PC-3 (cell line): ENCODE measurements at regions not wholly inside any gene's neighbourhood (a gene's known extent, or its start where the extent isn't known, plus 50 kb on each side); places are given as distances from the start of the nearest gene placed in this dataset.
"Not testable (repeated sequence)": the region's sequence is repeated elsewhere in the genome, so short reads cannot be mapped to it uniquely, and the experiment has no call there.

Source experiments
- ATAC-seq: fragments of 200-7000 bp; cut with Tn5 transposase; 2 replicates; pipeline ENCODE4 v1.9.1; 2020; ENCODE audit warnings: mild to moderate bottlenecking, moderate library complexity
- BruUV-seq: library from RNA; stranded (reverse); fragments of 400-500 nt; replicated peaks from 2 replicates; lab custom pipeline; 2021; lab: Mats Ljungman, UMichigan
- CTCF ChIA-PET: fragments of 300-600 bp; sonication (Branson Sonifier 250); formaldehyde crosslinking; loops from one replicate; lab custom pipeline; 2022; ENCODE audit warnings: antibody characterized with exemption; lab: Charles Lee
- POLR2A ChIA-PET: fragments of 300-600 bp; sonication (Branson Sonifier 250); formaldehyde crosslinking; loops from one replicate; lab custom pipeline; 2022; ENCODE audit warnings: antibody characterized with exemption; ENCODE audit not compliant: unreplicated experiment; lab: Charles Lee
- DNase-seq: peaks from one replicate; pipeline ENCODE4 v3.0.0-alpha.2; 2015
- H2AFZ ChIP-seq: fragments of 300-600 bp; sonication (generic); 2 replicates; pipeline ENCODE4 v1.6.0; 2016; ENCODE audit warnings: antibody characterized with exemption, low read length
- H3F3A ChIP-seq: fragments of 300-600 bp; sonication (generic); one replicate; pipeline ENCODE4 v1.6.0; 2017; ENCODE audit warnings: antibody characterized with exemption, low read length, control low read depth, mild to moderate bottlenecking; ENCODE audit not compliant: unreplicated experiment
- H3K27ac ChIP-seq: fragments of 300-600 bp; sonication (generic); 2 replicates; pipeline ENCODE4 v1.5.1; 2016; ENCODE audit warnings: mild to moderate bottlenecking, low read length
- H3K27me3 ChIP-seq: fragments of 300-600 bp; sonication (generic); 2 replicates; pipeline ENCODE4 v1.6.1; 2016; ENCODE audit warnings: low read length, mixed read lengths
- H3K36me3 ChIP-seq: fragments of 300-600 bp; sonication (generic); 2 replicates; pipeline ENCODE4 v1.6.1; 2016; ENCODE audit warnings: low read depth, mixed run types, low read length, mixed read lengths
- H3K4me1 ChIP-seq: fragments of 300-600 bp; sonication (generic); 2 replicates; pipeline ENCODE4 v1.5.1; 2016; ENCODE audit warnings: low read length; ENCODE audit not compliant: insufficient read depth
- H3K4me2 ChIP-seq: fragments of 300-600 bp; sonication (generic); 2 replicates; pipeline ENCODE4 v1.6.0; 2016; ENCODE audit warnings: low read length
- H3K4me3 ChIP-seq: fragments of 300-600 bp; sonication (generic); 2 replicates; pipeline ENCODE4 v1.5.1; 2016; ENCODE audit warnings: mild to moderate bottlenecking, low read length, mixed read lengths
- H3K79me2 ChIP-seq: fragments of 300-600 bp; sonication (generic); 2 replicates; pipeline ENCODE4 v1.6.1; 2017; ENCODE audit warnings: low read length, mixed read lengths
- H3K9ac ChIP-seq: fragments of 300-600 bp; sonication (generic); 2 replicates; pipeline ENCODE4 v1.6.0; 2016; ENCODE audit warnings: mild to moderate bottlenecking, low read length
- H3K9me2 ChIP-seq: fragments of 300-600 bp; sonication (generic); replicated peaks from 2 replicates; pipeline ENCODE4 v1.6.1; 2016; ENCODE audit warnings: mixed run types, low read length, mixed read lengths
- H3K9me3 ChIP-seq: fragments of 300-600 bp; sonication (generic); 2 replicates; pipeline ENCODE4 v1.6.1; 2016; ENCODE audit warnings: low read length, mixed read lengths
- H4K20me1 ChIP-seq: fragments of 300-600 bp; sonication (generic); 2 replicates; pipeline ENCODE4 v1.6.1; 2016; ENCODE audit warnings: low read length, mixed read lengths
- EZH2 ChIP-seq: fragments of 300-600 bp; sonication (generic); IDR thresholded peaks from one replicate; pipeline ENCODE4 v1.6.1; 2017; ENCODE audit warnings: antibody characterized with exemption, mild to moderate bottlenecking, low read length; ENCODE audit not compliant: unreplicated experiment
- EZH2phosphoT487 ChIP-seq: fragments of 300-600 bp; sonication (generic); IDR thresholded peaks from 2 replicates; pipeline ENCODE4 v1.6.1; 2018; ENCODE audit warnings: mild to moderate bottlenecking, antibody characterized with exemption, low read length, borderline replicate concordance
- intact Hi-C: fragments of 100-400 bp; cut with micrococcal nuclease; formaldehyde crosslinking; loops from 2 replicates; pipeline ENCODE4 v1.9.0; 2023
- TF ChIP-seq, protein P1 (sequence below): fragments of 300-600 bp; sonication (generic); conservative IDR thresholded peaks from 2 replicates; pipeline ENCODE4 v1.5.1; 2017; ENCODE audit warnings: antibody characterized with exemption, low read depth, mild to moderate bottlenecking, low read length

DNA sequence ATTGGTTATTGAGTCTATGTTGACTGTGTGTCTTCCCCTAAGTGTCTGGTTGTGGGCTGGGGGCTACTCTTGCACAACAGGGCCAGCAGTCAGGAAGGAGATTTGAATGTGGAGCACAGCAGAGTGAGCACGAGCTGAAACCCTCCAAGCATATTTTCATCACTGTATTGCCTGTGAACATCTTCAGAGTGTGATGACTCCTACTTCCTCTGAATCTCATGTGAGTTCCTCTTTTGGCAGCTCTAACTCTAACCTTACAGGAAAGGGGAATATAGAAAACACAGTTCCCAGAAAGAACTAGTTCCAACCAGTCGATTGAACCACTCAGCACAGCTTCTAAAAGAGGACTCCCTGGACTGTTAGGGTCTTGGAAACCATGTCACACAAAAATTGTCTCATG lies 211.6 kb downstream of the RAP2B start:
- no TSS peak for BruUV-seq
- intact Hi-C loops: no loop called here
- no peak for ATAC-seq
- Histone ChIP-seq H2AFZ (no peak overlapping the region), H3K9ac (no peak overlapping the region), H3K9me3 (no peaks in the 10 kb centered on the region), H3K36me3 (no peaks in the 10 kb centered on the region), H3K27ac (no peak overlapping the region), H3K9me2 (no peaks in the 10 kb centered on the region), H3K4me2 (no peak overlapping the region), H3K79me2 (no peaks in the 10 kb centered on the region), H3K27me3 (no peaks in the 10 kb centered on the region), H4K20me1 (no peaks in the 10 kb centered on the region), H3K4me3 (no peak overlapping the region), H3K4me1 (no peaks in the 10 kb centered on the region), H3F3A (no peaks in the 10 kb centered on the region)
- no peak for TF ChIP-seq EZH2
- TF ChIP-seq, protein P1, sequence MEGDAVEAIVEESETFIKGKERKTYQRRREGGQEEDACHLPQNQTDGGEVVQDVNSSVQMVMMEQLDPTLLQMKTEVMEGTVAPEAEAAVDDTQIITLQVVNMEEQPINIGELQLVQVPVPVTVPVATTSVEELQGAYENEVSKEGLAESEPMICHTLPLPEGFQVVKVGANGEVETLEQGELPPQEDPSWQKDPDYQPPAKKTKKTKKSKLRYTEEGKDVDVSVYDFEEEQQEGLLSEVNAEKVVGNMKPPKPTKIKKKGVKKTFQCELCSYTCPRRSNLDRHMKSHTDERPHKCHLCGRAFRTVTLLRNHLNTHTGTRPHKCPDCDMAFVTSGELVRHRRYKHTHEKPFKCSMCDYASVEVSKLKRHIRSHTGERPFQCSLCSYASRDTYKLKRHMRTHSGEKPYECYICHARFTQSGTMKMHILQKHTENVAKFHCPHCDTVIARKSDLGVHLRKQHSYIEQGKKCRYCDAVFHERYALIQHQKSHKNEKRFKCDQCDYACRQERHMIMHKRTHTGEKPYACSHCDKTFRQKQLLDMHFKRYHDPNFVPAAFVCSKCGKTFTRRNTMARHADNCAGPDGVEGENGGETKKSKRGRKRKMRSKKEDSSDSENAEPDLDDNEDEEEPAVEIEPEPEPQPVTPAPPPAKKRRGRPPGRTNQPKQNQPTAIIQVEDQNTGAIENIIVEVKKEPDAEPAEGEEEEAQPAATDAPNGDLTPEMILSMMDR: no peak
- no peak for TF ChIP-seq EZH2phosphoT487
- ChIA-PET CTCF (no interaction called here), POLR2A (no interaction called here)
- DNase-seq: no peak

- H3K9me3 ChIP-seq, BruUV-seq, H3K79me2 ChIP-seq, H3K4me2 ChIP-seq, DNase-seq, CTCF ChIA-PET, H3K27ac ChIP-seq, H3K27me3 ChIP-seq, H4K20me1 ChIP-seq, H3K36me3 ChIP-seq, H2AFZ ChIP-seq, H3K9me2 ChIP-seq, POLR2A ChIA-PET, H3F3A ChIP-seq, H3K4me1 ChIP-seq, H3K9ac ChIP-seq, H3K4me3 ChIP-seq, ATAC-seq: not testable (repeated sequence)
- intact Hi-C loops: loop anchor here (5.0 kb wide), 1 partner anchor 519 kb away; no protein-coding TSS in a partner anchor
Measured at GRCh38 chr3:153378366-153378765, 216.3 kb downstream of the RAP2B start.

GRCh38 chr3:153379516-153379915 lies 217.5 kb downstream of the RAP2B start:
- CTCF ChIA-PET: no interaction called here
- no peak overlapping the region for H2AFZ ChIP-seq

More at GRCh38 chr3:153379516-153379915, 217.5 kb downstream of the RAP2B start:
- Histone ChIP-seq H3F3A (no peaks in the 10 kb centered on the region), H3K36me3 (no peaks in the 10 kb centered on the region), H3K9me3 (no peaks in the 10 kb centered on the region), H4K20me1 (no peaks in the 10 kb centered on the region), H3K4me1 (no peaks in the 10 kb centered on the region), H3K4me2 (no peak overlapping the region), H3K27me3 (no peaks in the 10 kb centered on the region), H3K79me2 (no peaks in the 10 kb centered on the region), H3K9ac (no peak overlapping the region), H3K27ac (no peak overlapping the region), H3K4me3 (no peak overlapping the region), H3K9me2 (no peaks in the 10 kb centered on the region)
- intact Hi-C loops: loop anchor here (5.0 kb wide), 1 partner anchor 518 kb away; no protein-coding TSS in a partner anchor
- DNase-seq (peak; percentile 12), ATAC-seq (no peak)
- TF ChIP-seq EZH2phosphoT487: no peak
- TF ChIP-seq, protein P1: no peak
- no peak for TF ChIP-seq EZH2
- POLR2A ChIA-PET: no interaction called here
- BruUV-seq: no TSS peak
